Mesenchymal stem cell (in vitro differentiated cells and primary cell): ENCODE measurements at regions not wholly inside any gene's neighbourhood (a gene's known extent, or its start where the extent isn't known, plus 50 kb on each side); places are given as distances from the start of the nearest gene placed in this dataset.

Experiments used
- DNase-seq: peaks from one replicate; pipeline ENCODE4 v3.0.0-alpha.2; 2013
- H2AFZ ChIP-seq: one replicate; pipeline ENCODE4 v1.6.1; 2013; ENCODE audit warnings: low read depth, mild to moderate bottlenecking, control low read depth, inconsistent platforms, low read length, moderate library complexity
- H2AK5ac ChIP-seq: 2 replicates; pipeline ENCODE4 v1.6.1; 2013; ENCODE audit warnings: low read length, moderate library complexity, mild to moderate bottlenecking, inconsistent platforms; ENCODE audit not compliant: severe bottlenecking
- H2BK120ac ChIP-seq: one replicate; pipeline ENCODE4 v1.6.1; 2013; ENCODE audit warnings: low read depth, mild to moderate bottlenecking, inconsistent platforms, low read length, moderate library complexity
- H2BK12ac ChIP-seq, 2 experiments: one replicate each; pipeline ENCODE4 v1.6.1; 2013; ENCODE audit warnings: inconsistent platforms in 2 of 2, low read length in 2 of 2, mild to moderate bottlenecking in 2 of 2, moderate library complexity in 2 of 2, control low read depth in 1 of 2
- H2BK15ac ChIP-seq: one replicate; pipeline ENCODE4 v1.6.1; 2013; ENCODE audit warnings: mild to moderate bottlenecking, low read depth, inconsistent platforms; ENCODE audit not compliant: poor library complexity, severe bottlenecking
- H2BK5ac ChIP-seq: 2 replicates; pipeline ENCODE4 v1.6.1; 2013; ENCODE audit warnings: low read depth, mild to moderate bottlenecking, low read length, control low read depth, inconsistent platforms; ENCODE audit not compliant: poor library complexity, severe bottlenecking
- H3K14ac ChIP-seq, 2 experiments: one replicate each; pipeline ENCODE4 v1.6.1; 2013; ENCODE audit warnings: inconsistent platforms in 2 of 2, low read length in 2 of 2, control low read depth in 1 of 2, mild to moderate bottlenecking in 1 of 2, moderate library complexity in 1 of 2
- H3K18ac ChIP-seq, 2 experiments: one replicate each; pipeline ENCODE4 v1.6.1; 2013; ENCODE audit warnings: inconsistent platforms in 2 of 2, low read length in 2 of 2, control low read depth in 1 of 2, low read depth in 1 of 2, mild to moderate bottlenecking in 1 of 2
- H3K23ac ChIP-seq, 2 experiments: one replicate each; pipeline ENCODE4 v1.6.1; 2013; ENCODE audit warnings: inconsistent platforms in 2 of 2, low read length in 2 of 2, mild to moderate bottlenecking in 2 of 2, moderate library complexity in 2 of 2, control low read depth in 1 of 2
- H3K27ac ChIP-seq: 2 replicates; pipeline ENCODE4 v1.5.1; 2013; ENCODE audit warnings: mild to moderate bottlenecking, moderate library complexity, low read length, control low read depth, inconsistent platforms; ENCODE audit not compliant: poor library complexity, severe bottlenecking
- H3K27me3 ChIP-seq, 2 experiments: 2 replicates each; pipeline versions ENCODE4 v1.6.1 to v1.7.0; 2013; ENCODE audit warnings: low read length in 2 of 2, mild to moderate bottlenecking in 2 of 2, moderate library complexity in 2 of 2, control low read depth in 1 of 2, inconsistent platforms in 1 of 2; ENCODE audit not compliant: control insufficient read depth in 1 of 2, insufficient read depth in 1 of 2
- H3K36me3 ChIP-seq, 2 experiments: 2 replicates each; pipeline versions ENCODE4 v1.6.1 to v1.7.0; 2013; ENCODE audit warnings: low read length in 2 of 2, control low read depth in 1 of 2, inconsistent platforms in 1 of 2, low read depth in 1 of 2, mild to moderate bottlenecking in 1 of 2; ENCODE audit not compliant: insufficient read depth in 2 of 2, control insufficient read depth in 1 of 2
- H3K4ac ChIP-seq, 2 experiments: one replicate each; pipeline ENCODE4 v1.6.1; 2013; ENCODE audit warnings: inconsistent platforms in 2 of 2, low read length in 2 of 2, mild to moderate bottlenecking in 2 of 2, moderate library complexity in 2 of 2, control low read depth in 1 of 2, low read depth in 1 of 2
- H3K4me1 ChIP-seq: 2 replicates; pipeline ENCODE4 v1.6.1; 2013; ENCODE audit warnings: low read depth, low read length, control low read depth; ENCODE audit not compliant: control insufficient read depth, insufficient read depth
- H3K4me2 ChIP-seq: 2 replicates; pipeline ENCODE4 v1.6.1; 2013; ENCODE audit warnings: low read length, mild to moderate bottlenecking, inconsistent platforms; ENCODE audit not compliant: poor library complexity, severe bottlenecking
- H3K4me3 ChIP-seq, 2 experiments: 2 replicates each; pipeline versions ENCODE4 v1.5.1 to v1.7.0; 2013; ENCODE audit warnings: low read length in 2 of 2, mild to moderate bottlenecking in 2 of 2, control low read depth in 1 of 2, low read depth in 1 of 2; ENCODE audit not compliant: insufficient read depth in 1 of 2
- H3K79me1 ChIP-seq: replicated peaks from 2 replicates; pipeline ENCODE4 v1.6.1; 2013; ENCODE audit warnings: mild to moderate bottlenecking, control low read depth, low read length, inconsistent platforms; ENCODE audit not compliant: poor library complexity, severe bottlenecking
- H3K9ac ChIP-seq: 2 replicates; pipeline ENCODE4 v1.7.0; 2013; ENCODE audit warnings: mild to moderate bottlenecking, low read length, moderate library complexity
- H3K9me3 ChIP-seq: 2 replicates; pipeline ENCODE4 v1.7.0; 2013; ENCODE audit warnings: mild to moderate bottlenecking, low read length; ENCODE audit not compliant: control insufficient read depth
- H4K8ac ChIP-seq: one replicate; pipeline ENCODE4 v1.6.1; 2013; ENCODE audit warnings: inconsistent platforms, mild to moderate bottlenecking, low read length, moderate library complexity
- H4K91ac ChIP-seq: one replicate; pipeline ENCODE4 v1.6.1; 2013; ENCODE audit warnings: mild to moderate bottlenecking, low read length, inconsistent platforms
- whole genome bisulfite sequencing: methylation state at CpG from one replicate; pipeline ENCODE4 v1.1.7; 2013; ENCODE audit warnings: mixed read lengths; 5-methylcytosine and 5-hydroxymethylcytosine counted together

- H3K18ac ChIP-seq = no peak overlapping the region
These were observed 1261.0 kb upstream of the NXPH2 start for GRCh38 chr2:140041239-140041638.

GRCh38 chr2:140033638-140034037 is 1253.4 kb upstream of the NXPH2 start:
- Histone ChIP-seq H3K4me1 (no peaks in the 10 kb centered on the region), H4K8ac (no peak overlapping the region), H3K9me3 (peaks cover 6% of the 10 kb centered on the region), H3K9ac (no peak overlapping the region), H2BK12ac (no peak overlapping the region), H4K91ac (no peak overlapping the region), H3K79me1 (no peaks in the 10 kb centered on the region), H3K18ac (no peak overlapping the region), H3K27me3 (no peaks in the 10 kb centered on the region), H3K4me2 (no peak overlapping the region), H3K27ac (no peak overlapping the region), H2BK120ac (no peak overlapping the region), H3K4me3 (no peak overlapping the region), H2BK5ac (no peak overlapping the region), H3K23ac (no peak overlapping the region), H3K4ac (no peak overlapping the region), H2AFZ (no peak overlapping the region), H2BK15ac (no peak overlapping the region), H2AK5ac (no peak overlapping the region), H3K36me3 (no peaks in the 10 kb centered on the region), H3K14ac (no peak overlapping the region)
- no peak for DNase-seq
- 100% methylated on average over 1 of the region's 2 CpGs for WGBS

More at GRCh38 chr2:140041239-140041638, 1261.0 kb upstream of the NXPH2 start:
- Histone ChIP-seq H3K36me3 (no peaks in the 10 kb centered on the region), H3K9ac (no peak overlapping the region), H4K91ac (no peak overlapping the region), H3K4me1 (no peaks in the 10 kb centered on the region), H3K14ac (no peak overlapping the region), H3K27ac (no peak overlapping the region), H3K4ac (no peak overlapping the region), H3K4me2 (no peak overlapping the region), H3K79me1 (no peaks in the 10 kb centered on the region), H3K27me3 (no peaks in the 10 kb centered on the region), H2AFZ (no peak overlapping the region), H2BK12ac (no peak overlapping the region), H3K4me3 (no peak overlapping the region), H2AK5ac (no peak overlapping the region), H3K9me3 (peaks cover 6% of the 10 kb centered on the region), H2BK120ac (no peak overlapping the region), H2BK5ac (no peak overlapping the region), H2BK15ac (no peak overlapping the region), H4K8ac (no peak overlapping the region), H3K23ac (no peak overlapping the region)
- no peak for DNase-seq
- no CpG with 5 or more reads among the region's 1 CpG for WGBS

- Histone ChIP-seq H2BK5ac (no peak overlapping the region), H2BK120ac (no peak overlapping the region), H3K27me3 (no peaks in the 10 kb centered on the region), H2BK12ac (no peak overlapping the region), H3K4me2 (no peak overlapping the region), H3K4me3 (no peak overlapping the region), H3K27ac (no peak overlapping the region), H2BK15ac (no peak overlapping the region), H3K9me3 (no peaks in the 10 kb centered on the region), H3K18ac (no peak overlapping the region), H3K14ac (no peak overlapping the region), H3K4ac (no peak overlapping the region), H3K79me1 (no peaks in the 10 kb centered on the region), H3K9ac (no peak overlapping the region), H4K8ac (no peak overlapping the region), H3K4me1 (no peaks in the 10 kb centered on the region), H3K36me3 (no peaks in the 10 kb centered on the region), H2AFZ (no peak overlapping the region), H4K91ac (no peak overlapping the region), H2AK5ac (no peak overlapping the region), H3K23ac (no peak overlapping the region)
- no CpG with 5 or more reads among the region's 1 CpG for WGBS
- no peak for DNase-seq
These were observed 1247.8 kb upstream of the NXPH2 start for GRCh38 chr2:140027966-140028365.

- WGBS = 97% methylated on average over 7 of the region's 7 CpGs
- H3K9me3 ChIP-seq = no peaks in the 10 kb centered on the region
- no peak for DNase-seq
- no peak overlapping the region for H4K8ac ChIP-seq
- no peaks in the 10 kb centered on the region for H3K4me1 ChIP-seq
- H3K36me3 ChIP-seq = no peaks in the 10 kb centered on the region
- no peak overlapping the region for H3K14ac ChIP-seq
- no peak overlapping the region for H2AFZ ChIP-seq
- H2BK12ac ChIP-seq = no peak overlapping the region
- H3K4me2 ChIP-seq = no peak overlapping the region
- H2AK5ac ChIP-seq = no peak overlapping the region
- no peak overlapping the region for H4K91ac ChIP-seq
- no peak overlapping the region for H3K4me3 ChIP-seq
- H3K27ac ChIP-seq = no peak overlapping the region
- no peak overlapping the region for H2BK120ac ChIP-seq
- no peak overlapping the region for H3K9ac ChIP-seq
- no peak overlapping the region for H2BK15ac ChIP-seq
- no peak overlapping the region for H2BK5ac ChIP-seq
- H3K23ac ChIP-seq = no peak overlapping the region
- H3K18ac ChIP-seq = no peak overlapping the region
- no peaks in the 10 kb centered on the region for H3K79me1 ChIP-seq
- H3K4ac ChIP-seq = no peak overlapping the region
- H3K27me3 ChIP-seq = no peaks in the 10 kb centered on the region
These were observed 1247.1 kb upstream of the NXPH2 start for GRCh38 chr2:140027320-140027719.
